ENCODE measurements at regions not wholly inside any gene's neighbourhood (a gene's known extent, or its start where the extent isn't known, plus 50 kb on each side); places are given as distances from the start of the nearest gene placed in this dataset.

- TF ChIP-seq POLR2A (IDR thresholded peaks at IDR 0.05; ENCODE audit: low read length): no peak
- no peak for TF ChIP-seq GATA1 (IDR thresholded peaks at IDR 0.05; ENCODE audit: low read depth, low read length)
These were observed 94.7 kb upstream of the PDZRN3 start for GRCh38 chr3:73719413-73719851.
